ENCODE measurements at regions not wholly inside any gene's neighbourhood (a gene's known extent, or its start where the extent isn't known, plus 50 kb on each side); places are given as distances from the start of the nearest gene placed in this dataset.
"Not testable (repeated sequence)": the region's sequence is repeated elsewhere in the genome, so short reads cannot be mapped to it uniquely, and the experiment has no call there.

- TF ChIP-seq POLR2A (IDR thresholded peaks at IDR 0.05) (no peak), CTCF (IDR thresholded peaks at IDR 0.05) (no peak)
- intact Hi-C loops (cut with DNase I; ENCODE audit: low total_unique reads) = no loop called here
- no peak for DNase-seq
Measured at GRCh38 chr18:39589496-39589895, 2023.9 kb upstream of the CELF4 start.

DNA sequence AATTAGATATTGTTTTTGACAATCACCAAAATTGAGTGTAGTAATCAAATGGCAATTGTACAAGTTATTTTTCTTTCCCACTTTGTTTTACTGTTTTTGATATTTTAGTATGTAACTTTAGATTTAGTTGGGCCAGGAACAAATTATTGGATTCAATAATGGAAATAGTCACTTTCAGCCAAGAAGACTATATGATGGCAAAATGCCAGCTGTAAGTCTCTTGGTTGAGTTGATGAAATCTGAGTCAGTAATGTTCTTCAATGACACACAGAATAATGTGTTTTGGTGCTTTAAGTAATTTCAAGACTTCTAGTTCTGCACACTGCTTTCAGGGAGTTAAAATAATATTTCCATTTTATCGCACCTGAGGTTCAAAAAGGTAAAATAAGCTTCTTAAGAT is 2022.0 kb upstream of the CELF4 start:
- H3K4me3 ChIP-seq = no peak overlapping the region
- DNase-seq = no peak
- no peak overlapping the region for H3K27ac ChIP-seq
- TF ChIP-seq POLR2A (IDR thresholded peaks at IDR 0.05) (no peak), CTCF (IDR thresholded peaks at IDR 0.05) (no peak)
- H3K36me3 ChIP-seq (ENCODE audit: low read depth, missing control alignments) = no peaks in the 10 kb centered on the region
- no peaks in the 10 kb centered on the region for H3K9me3 ChIP-seq
- intact Hi-C loops (cut with DNase I; ENCODE audit: low total_unique reads) = no loop called here
- WGBS, 2 donors = 78 to 91% methylated on average over 1 of the region's 1 CpG
- H3K27me3 ChIP-seq = no peaks in the 10 kb centered on the region
- H3K4me1 ChIP-seq = no peaks in the 10 kb centered on the region

More at GRCh38 chr18:39589496-39589895, 2023.9 kb upstream of the CELF4 start:
- H3K9me3 ChIP-seq = no peaks in the 10 kb centered on the region
- no peaks in the 10 kb centered on the region for H3K36me3 ChIP-seq (ENCODE audit: low read depth, missing control alignments)
- no peak overlapping the region for H3K27ac ChIP-seq
- H3K27me3 ChIP-seq = no peaks in the 10 kb centered on the region
- no peaks in the 10 kb centered on the region for H3K4me1 ChIP-seq
- H3K4me3 ChIP-seq = no peak overlapping the region

- H3K4me3 ChIP-seq = no peak overlapping the region
- no peaks in the 10 kb centered on the region for H3K36me3 ChIP-seq (ENCODE audit: low read depth, missing control alignments)
- no peaks in the 10 kb centered on the region for H3K4me1 ChIP-seq
- intact Hi-C loops (cut with DNase I; ENCODE audit: low total_unique reads) = no loop called here
- no peaks in the 10 kb centered on the region for H3K27me3 ChIP-seq
- DNase-seq = no peak
- WGBS, 2 donors = 88 to 100% methylated on average over 5 of the region's 5 CpGs
- no peak for TF ChIP-seq POLR2A (IDR thresholded peaks at IDR 0.05)
- no peak for TF ChIP-seq CTCF (IDR thresholded peaks at IDR 0.05)
- no peak overlapping the region for H3K27ac ChIP-seq
- no peaks in the 10 kb centered on the region for H3K9me3 ChIP-seq
Measured at GRCh38 chr18:39586741-39587140, 2021.1 kb upstream of the CELF4 start.

DNA sequence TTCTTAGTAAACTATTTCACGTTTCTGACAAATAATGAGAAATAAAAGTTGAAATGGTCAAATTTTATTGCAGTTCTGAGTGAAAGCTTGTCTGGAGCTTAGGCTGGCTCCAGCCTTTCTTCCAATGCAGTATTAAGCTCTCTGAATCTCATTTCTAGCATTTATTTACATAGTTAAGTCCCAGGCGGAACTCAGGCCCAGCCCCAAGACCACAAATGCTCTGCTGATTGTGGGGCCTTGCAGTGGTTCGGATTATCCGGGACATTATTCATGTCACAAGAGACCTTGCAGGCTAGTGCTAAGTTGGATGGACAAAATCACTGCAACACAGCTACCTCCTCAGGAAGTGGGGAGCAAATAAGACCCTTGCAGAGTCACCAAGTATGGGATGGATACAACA is 2009.3 kb upstream of the CELF4 start:
- H3K4me3 ChIP-seq = no peak overlapping the region
- TF ChIP-seq CTCF (IDR thresholded peaks at IDR 0.05) (no peak), POLR2A (IDR thresholded peaks at IDR 0.05) (no peak)
- H3K4me1 ChIP-seq = no peaks in the 10 kb centered on the region
- H3K27me3 ChIP-seq = no peaks in the 10 kb centered on the region
- 52 to 65% methylated on average over 4 of the region's 4 CpGs for WGBS, 2 donors
- no peak for DNase-seq
- H3K27ac ChIP-seq = no peak overlapping the region
- no peaks in the 10 kb centered on the region for H3K36me3 ChIP-seq (ENCODE audit: low read depth, missing control alignments)
- intact Hi-C loops (cut with DNase I; ENCODE audit: low total_unique reads) = no loop called here
- H3K9me3 ChIP-seq = no peaks in the 10 kb centered on the region

- no peaks in the 10 kb centered on the region for H3K4me1 ChIP-seq
- intact Hi-C loops (cut with DNase I; ENCODE audit: low total_unique reads) = no loop called here
- no peaks in the 10 kb centered on the region for H3K9me3 ChIP-seq
- no peaks in the 10 kb centered on the region for H3K27me3 ChIP-seq
- no peaks in the 10 kb centered on the region for H3K36me3 ChIP-seq (ENCODE audit: low read depth, missing control alignments)
- no peak overlapping the region for H3K4me3 ChIP-seq
- H3K27ac ChIP-seq = no peak overlapping the region
- 83 to 90% methylated on average over 5 of the region's 5 CpGs for WGBS, 2 donors
- TF ChIP-seq CTCF (IDR thresholded peaks at IDR 0.05) (peak in 1 of 3 experiments; percentile 46), POLR2A (IDR thresholded peaks at IDR 0.05) (no peak)
- no peak for DNase-seq
Measured at GRCh38 chr18:39571511-39571910, 2005.9 kb upstream of the CELF4 start.

- H3K27me3 ChIP-seq; H3K9me3 ChIP-seq; H3K4me1 ChIP-seq; intact Hi-C loops (cut with DNase I; ENCODE audit: low total_unique reads); H3K4me3 ChIP-seq; DNase-seq; H3K36me3 ChIP-seq (ENCODE audit: low read depth, missing control alignments); H3K27ac ChIP-seq: not testable (repeated sequence)
- WGBS, 2 donors = 89 to 90% methylated on average over 26 to 30 of the region's 32 CpGs
Measured at GRCh38 chr18:39565551-39566230, 2000.1 kb upstream of the CELF4 start.

Measured in testis (tissue), 2 donors.